ENCODE measurements at regions not wholly inside any gene's neighbourhood (a gene's known extent, or its start where the extent isn't known, plus 50 kb on each side); places are given as distances from the start of the nearest gene placed in this dataset.
"Not testable (repeated sequence)": the region's sequence is repeated elsewhere in the genome, so short reads cannot be mapped to it uniquely, and the experiment has no call there.

GRCh38 chr6:95865857-95866256, 149.9 kb upstream of the FUT9 start:
- no peak for DNase-seq (ENCODE audit: low spot score)

DNA sequence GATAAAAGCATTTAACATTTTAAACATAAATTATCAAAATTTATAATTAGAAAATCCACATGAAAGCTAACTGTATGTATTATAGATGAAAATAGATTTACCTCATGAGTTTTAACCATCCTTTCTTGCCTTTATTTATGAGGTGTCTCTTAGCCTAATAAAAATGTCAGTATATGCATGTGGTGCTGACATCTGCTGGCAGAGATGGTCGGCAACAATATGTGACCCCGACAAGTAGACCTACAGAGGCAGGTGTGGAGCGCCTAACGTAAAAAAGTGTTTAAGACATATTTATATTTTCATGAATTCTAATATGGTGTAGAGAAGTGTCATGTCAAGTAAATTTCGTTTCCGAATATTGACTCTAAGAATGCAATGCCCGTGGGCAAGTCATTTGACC, 149.0 kb upstream of the FUT9 start:
- DNase-seq (ENCODE audit: low spot score), result peak; percentile 41

DNA sequence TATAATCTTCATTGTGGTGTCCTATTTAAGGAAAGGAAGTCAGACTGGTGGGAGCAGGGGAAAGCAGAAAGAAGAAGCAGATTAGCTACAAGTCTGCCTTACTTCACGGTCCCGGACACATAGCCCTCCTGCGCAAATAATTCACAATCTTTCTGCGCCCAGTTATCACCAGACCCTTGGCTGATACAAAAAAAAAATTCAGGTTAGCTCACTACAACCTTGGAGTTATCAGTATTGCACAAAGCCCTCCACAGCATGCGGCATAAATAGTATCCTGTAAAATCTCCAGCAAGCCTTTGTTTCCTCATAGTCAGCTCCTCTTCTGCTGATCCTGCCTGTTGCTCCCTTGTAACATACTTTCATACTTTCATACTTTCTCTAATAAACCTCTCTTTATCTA, 148.6 kb upstream of the FUT9 start:
- DNase-seq (ENCODE audit: low spot score), result no peak

GRCh38 chr6:95877480-95877879, 138.3 kb upstream of the FUT9 start:
- no peak for DNase-seq (ENCODE audit: low spot score)

GRCh38 chr6:95879856-95880255, 135.9 kb upstream of the FUT9 start:
- no peak for DNase-seq (ENCODE audit: low spot score)

DNA sequence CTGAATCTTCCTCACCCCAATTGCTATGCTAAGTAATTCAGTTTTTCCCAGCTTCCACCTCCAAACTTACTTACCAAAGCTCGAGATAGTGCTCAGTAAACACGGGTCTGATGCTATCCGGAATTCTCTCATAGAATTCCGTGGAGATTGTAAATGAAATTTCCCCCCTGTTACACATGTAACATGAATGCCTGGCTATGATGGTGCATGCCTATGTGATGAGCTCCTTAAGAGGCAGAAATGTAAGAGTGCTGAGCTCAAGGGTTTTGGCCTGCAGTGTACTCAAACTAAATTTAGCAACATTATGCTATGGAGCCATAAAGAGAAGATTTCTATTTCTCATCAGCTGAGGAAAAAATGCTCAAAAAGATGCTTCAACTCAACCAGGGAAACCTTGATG, 133.4 kb upstream of the FUT9 start:
- DNase-seq (ENCODE audit: low spot score), result no peak

DNA sequence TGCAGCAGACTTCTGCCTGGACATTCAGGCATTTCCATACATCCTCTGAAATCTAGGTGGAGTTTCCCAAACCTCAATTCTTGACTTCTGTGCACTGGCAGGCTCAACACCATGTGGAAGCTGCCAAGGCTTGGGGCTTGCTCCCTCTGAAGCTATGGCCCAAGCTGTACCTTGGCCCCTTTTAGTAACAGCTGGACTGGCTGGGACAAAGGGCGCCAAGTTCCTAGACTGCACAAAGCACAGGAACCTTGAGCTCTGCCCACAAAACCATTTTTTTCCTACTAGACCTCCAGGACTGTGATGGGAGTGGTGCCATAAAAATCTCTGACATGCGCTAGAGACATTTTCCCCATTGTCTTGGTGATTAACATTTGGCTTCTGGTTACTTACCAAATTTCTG, 127.1 kb upstream of the FUT9 start:
- DNase-seq (ENCODE audit: low spot score), result not testable (repeated sequence)

DNA sequence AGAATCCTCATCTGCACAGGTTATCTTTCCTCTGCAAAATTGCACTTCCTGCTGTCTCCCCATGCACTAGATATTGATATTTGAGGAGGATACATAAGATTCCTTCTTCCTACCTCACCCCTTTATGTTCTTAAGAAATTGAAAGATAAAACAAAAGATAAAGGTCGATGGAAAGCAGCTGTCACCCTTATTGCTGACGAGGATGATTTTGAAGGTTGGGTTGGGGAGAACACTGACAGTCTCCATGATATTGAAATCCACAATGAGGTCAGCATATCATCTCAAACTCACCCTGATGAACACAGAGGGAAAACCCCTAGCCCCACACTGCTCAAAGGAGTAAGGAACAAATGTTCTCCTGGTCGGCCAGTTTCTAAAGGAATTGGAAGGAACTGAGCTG, 110.6 kb upstream of the FUT9 start:
- DNase-seq (ENCODE audit: low spot score), result no peak

DNA sequence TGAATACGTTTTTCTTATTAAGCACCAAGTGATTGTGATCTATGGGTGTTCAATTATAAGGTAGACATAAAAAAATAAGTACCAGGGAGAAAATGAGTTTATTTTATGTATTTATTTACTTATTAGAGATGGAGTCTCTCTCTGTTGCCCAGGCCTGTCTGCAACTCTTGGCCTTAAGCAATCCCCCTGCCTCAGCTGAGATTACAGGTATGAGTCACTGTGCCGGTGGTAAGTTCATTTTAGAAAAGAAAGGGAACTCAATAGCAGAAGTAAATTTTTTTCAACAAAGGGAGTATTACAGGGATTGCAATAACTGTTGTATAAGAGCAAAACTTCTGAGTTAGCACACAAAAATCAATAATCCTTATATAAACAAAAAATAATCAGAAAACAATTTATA, 98.7 kb upstream of the FUT9 start:
- DNase-seq (ENCODE audit: low spot score), result no peak

DNA sequence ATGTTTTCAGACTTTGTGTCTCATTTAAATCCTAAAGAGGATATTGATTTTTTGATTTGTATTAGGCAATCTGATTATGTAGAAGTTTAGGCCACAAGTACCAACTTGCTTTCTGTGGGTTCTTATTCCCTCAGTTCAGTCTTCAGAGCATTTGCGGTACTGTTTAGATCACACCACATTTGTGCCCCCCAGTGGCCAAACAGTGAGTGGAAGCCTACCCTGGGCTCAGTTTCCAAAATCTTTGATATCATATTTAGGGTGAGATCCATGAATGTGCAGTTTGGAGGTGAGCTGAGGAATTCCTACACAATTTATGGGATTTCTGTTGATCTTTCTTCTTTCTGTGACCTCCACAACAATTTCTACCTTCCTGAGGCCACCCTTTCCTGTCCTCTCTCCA, 92.3 kb upstream of the FUT9 start:
- DNase-seq (ENCODE audit: low spot score), result peak; percentile 24

- no peak for DNase-seq (ENCODE audit: low spot score)
Observed at GRCh38 chr6:95935736-95936135, 80.0 kb upstream of the FUT9 start.

DNA sequence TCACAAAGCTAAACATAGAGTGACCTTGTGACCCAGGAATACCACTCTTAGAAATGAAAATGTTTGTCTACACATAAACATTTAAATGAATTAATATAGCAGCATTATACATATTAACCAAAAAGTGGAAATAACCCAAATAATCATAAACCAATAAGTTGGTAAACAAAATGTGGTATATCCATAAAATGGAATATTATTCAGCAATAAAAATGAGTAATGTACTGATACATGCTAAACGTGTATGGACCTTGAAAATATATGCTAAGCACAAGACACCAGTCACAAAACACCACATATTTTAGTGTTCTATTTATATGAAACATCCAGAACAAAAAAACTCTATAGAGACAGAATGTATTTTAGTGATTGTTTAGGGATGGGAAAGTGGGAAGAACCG, 68.9 kb upstream of the FUT9 start:
- DNase-seq (ENCODE audit: low spot score), result no peak

- no peak for DNase-seq (ENCODE audit: low spot score)
Observed at GRCh38 chr6:95948324-95948723, 67.5 kb upstream of the FUT9 start.

GRCh38 chr6:95949985-95950384, 65.8 kb upstream of the FUT9 start:
- DNase-seq (ENCODE audit: low spot score), result no peak

GRCh38 chr6:95958686-95959085, 57.1 kb upstream of the FUT9 start:
- DNase-seq (ENCODE audit: low spot score), result no peak

- no peak for DNase-seq (ENCODE audit: low spot score)
Observed at GRCh38 chr6:95959261-95959660, 56.5 kb upstream of the FUT9 start.
